ENCODE measurements at regions not wholly inside any gene's neighbourhood (a gene's known extent, or its start where the extent isn't known, plus 50 kb on each side); places are given as distances from the start of the nearest gene placed in this dataset.
"Not testable (repeated sequence)": the region's sequence is repeated elsewhere in the genome, so short reads cannot be mapped to it uniquely, and the experiment has no call there.

- Histone ChIP-seq H3K27ac (no peak overlapping the region), H3K4me3 (no peak overlapping the region), H3K36me3 (ENCODE audit: insufficient read depth, low read length) (no peaks in the 10 kb centered on the region), H3K9ac (ENCODE audit: insufficient read length) (no peak overlapping the region), H3K9me3 (ENCODE audit: low read depth, low read length) (0 out of 2 replicates have a peak, but pooled peaks cover 2% of the 10 kb centered on the region)
- no peak for TF ChIP-seq POLR2AphosphoS5 (IDR thresholded peaks at IDR 0.05; ENCODE audit: borderline replicate concordance, low read depth, low read length)
- no peak for DNase-seq (ENCODE audit: low read depth, low spot score)
Measured at GRCh38 chr5:107744418-107745330, 73.9 kb upstream of the EFNA5 start.

DNA sequence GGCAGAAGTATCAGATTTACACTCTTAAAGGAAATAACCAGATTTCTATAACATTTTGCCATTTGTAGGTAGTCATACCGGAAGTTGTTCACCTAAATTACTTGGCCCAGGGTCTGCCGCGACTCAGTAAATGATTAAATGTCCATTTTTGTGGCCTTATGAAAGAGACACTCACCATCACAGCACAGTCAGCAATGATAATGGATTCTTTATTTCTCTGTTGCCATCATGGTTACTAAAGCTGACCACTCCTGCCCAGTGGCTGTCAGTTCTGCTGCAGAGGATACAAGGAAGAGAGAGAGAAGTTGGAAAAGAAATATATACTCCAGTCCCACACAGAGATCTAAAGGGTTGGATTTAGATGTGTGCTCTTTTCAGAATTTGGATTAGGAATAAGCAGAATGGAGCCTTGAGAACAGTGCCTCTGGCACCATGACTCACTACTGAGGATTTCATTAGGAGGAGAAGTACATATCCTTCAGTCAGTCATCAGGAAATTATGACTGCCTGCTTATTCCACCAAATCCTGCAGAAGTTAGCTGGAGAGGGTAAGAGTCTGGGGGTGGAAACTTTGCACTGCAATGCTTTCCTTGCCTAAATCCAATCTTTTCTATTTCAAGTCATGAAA is 72.8 kb upstream of the EFNA5 start:
- Histone ChIP-seq H3K36me3 (ENCODE audit: insufficient read depth, low read length) (no peaks in the 10 kb centered on the region), H3K27ac (no peak overlapping the region), H3K4me3 (no peak overlapping the region), H3K9me3 (ENCODE audit: low read depth, low read length) (0 out of 2 replicates have a peak, but pooled peaks cover 2% of the 10 kb centered on the region), H3K9ac (ENCODE audit: insufficient read length) (no peak overlapping the region)
- TF ChIP-seq POLR2AphosphoS5 (IDR thresholded peaks at IDR 0.05; ENCODE audit: borderline replicate concordance, low read depth, low read length) (no peak), EZH2 (IDR thresholded peaks at IDR 0.05) (no peak), FOXP2 (optimal IDR thresholded peaks at IDR 0.05; ENCODE audit: control extremely low read depth, extremely low read length, insufficient read depth) (no peak)
- no peak for DNase-seq (ENCODE audit: low read depth, low spot score)

GRCh38 chr5:107739661-107740060 is 68.9 kb upstream of the EFNA5 start:
- no peaks in the 10 kb centered on the region for H3K36me3 ChIP-seq (ENCODE audit: insufficient read depth, low read length)
- no peak overlapping the region for H3K4me3 ChIP-seq
- no peak for TF ChIP-seq POLR2AphosphoS5 (IDR thresholded peaks at IDR 0.05; ENCODE audit: borderline replicate concordance, low read depth, low read length)
- TF ChIP-seq EZH2 (IDR thresholded peaks at IDR 0.05): no peak
- no peak for TF ChIP-seq FOXP2 (optimal IDR thresholded peaks at IDR 0.05; ENCODE audit: control extremely low read depth, extremely low read length, insufficient read depth)
- no peak overlapping the region for H3K27ac ChIP-seq
- H3K9ac ChIP-seq (ENCODE audit: insufficient read length): no peak overlapping the region
- 0 out of 2 replicates have a peak, but pooled peaks cover 2% of the 10 kb centered on the region for H3K9me3 ChIP-seq (ENCODE audit: low read depth, low read length)
- DNase-seq (ENCODE audit: low read depth, low spot score): no peak

DNA sequence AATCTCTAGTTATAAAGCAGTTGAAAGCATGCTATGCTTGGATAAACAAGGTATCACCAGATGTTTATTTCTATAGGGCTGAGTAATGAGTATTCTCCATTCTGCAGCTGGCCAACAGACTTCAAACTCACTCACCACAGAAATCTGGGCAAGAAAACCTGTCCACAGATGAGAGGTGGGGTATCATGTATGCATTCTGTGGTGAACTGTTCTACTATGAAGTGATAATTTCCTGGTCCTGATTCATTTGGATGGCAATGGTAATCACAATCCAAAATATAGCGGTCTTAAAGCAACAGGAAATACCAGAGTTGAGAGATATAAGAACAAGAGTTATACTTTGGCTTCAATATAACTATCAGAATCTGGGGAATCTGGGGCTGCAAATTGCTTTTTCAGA is 65.9 kb upstream of the EFNA5 start:
- H3K4me3 ChIP-seq: no peak overlapping the region
- no peak overlapping the region for H3K27ac ChIP-seq
- 0 out of 2 replicates have a peak, but pooled peaks cover 2% of the 10 kb centered on the region for H3K9me3 ChIP-seq (ENCODE audit: low read depth, low read length)
- TF ChIP-seq EZH2 (IDR thresholded peaks at IDR 0.05) (no peak), POLR2AphosphoS5 (IDR thresholded peaks at IDR 0.05; ENCODE audit: borderline replicate concordance, low read depth, low read length) (no peak), FOXP2 (optimal IDR thresholded peaks at IDR 0.05; ENCODE audit: control extremely low read depth, extremely low read length, insufficient read depth) (no peak)
- H3K9ac ChIP-seq (ENCODE audit: insufficient read length): no peak overlapping the region
- DNase-seq (ENCODE audit: low read depth, low spot score): no peak
- no peaks in the 10 kb centered on the region for H3K36me3 ChIP-seq (ENCODE audit: insufficient read depth, low read length)

GRCh38 chr5:107736089-107736488 is 65.4 kb upstream of the EFNA5 start:
- H3K36me3 ChIP-seq (ENCODE audit: insufficient read depth, low read length); H3K4me3 ChIP-seq; DNase-seq (ENCODE audit: low read depth, low spot score); H3K9ac ChIP-seq (ENCODE audit: insufficient read length); H3K9me3 ChIP-seq (ENCODE audit: low read depth, low read length); H3K27ac ChIP-seq: not testable (repeated sequence)

GRCh38 chr5:107735558-107735957 is 64.8 kb upstream of the EFNA5 start:
- Histone ChIP-seq H3K4me3 (no peak overlapping the region), H3K27ac (no peak overlapping the region), H3K9me3 (ENCODE audit: low read depth, low read length) (no peaks in the 10 kb centered on the region), H3K9ac (ENCODE audit: insufficient read length) (no peak overlapping the region), H3K36me3 (ENCODE audit: insufficient read depth, low read length) (no peaks in the 10 kb centered on the region)
- no peak for DNase-seq (ENCODE audit: low read depth, low spot score)
- TF ChIP-seq FOXP2 (optimal IDR thresholded peaks at IDR 0.05; ENCODE audit: control extremely low read depth, extremely low read length, insufficient read depth) (no peak), EZH2 (IDR thresholded peaks at IDR 0.05) (no peak), POLR2AphosphoS5 (IDR thresholded peaks at IDR 0.05; ENCODE audit: borderline replicate concordance, low read depth, low read length) (no peak)

GRCh38 chr5:107726896-107727295 is 56.2 kb upstream of the EFNA5 start:
- no peaks in the 10 kb centered on the region for H3K36me3 ChIP-seq (ENCODE audit: insufficient read depth, low read length)
- H3K9ac ChIP-seq (ENCODE audit: insufficient read length): no peak overlapping the region
- H3K27ac ChIP-seq: no peak overlapping the region
- no peak overlapping the region for H3K4me3 ChIP-seq
- no peaks in the 10 kb centered on the region for H3K9me3 ChIP-seq (ENCODE audit: low read depth, low read length)
- DNase-seq (ENCODE audit: low read depth, low spot score): no peak
- TF ChIP-seq POLR2AphosphoS5 (IDR thresholded peaks at IDR 0.05; ENCODE audit: borderline replicate concordance, low read depth, low read length) (no peak), EZH2 (IDR thresholded peaks at IDR 0.05) (no peak), FOXP2 (optimal IDR thresholded peaks at IDR 0.05; ENCODE audit: control extremely low read depth, extremely low read length, insufficient read depth) (no peak)

DNA sequence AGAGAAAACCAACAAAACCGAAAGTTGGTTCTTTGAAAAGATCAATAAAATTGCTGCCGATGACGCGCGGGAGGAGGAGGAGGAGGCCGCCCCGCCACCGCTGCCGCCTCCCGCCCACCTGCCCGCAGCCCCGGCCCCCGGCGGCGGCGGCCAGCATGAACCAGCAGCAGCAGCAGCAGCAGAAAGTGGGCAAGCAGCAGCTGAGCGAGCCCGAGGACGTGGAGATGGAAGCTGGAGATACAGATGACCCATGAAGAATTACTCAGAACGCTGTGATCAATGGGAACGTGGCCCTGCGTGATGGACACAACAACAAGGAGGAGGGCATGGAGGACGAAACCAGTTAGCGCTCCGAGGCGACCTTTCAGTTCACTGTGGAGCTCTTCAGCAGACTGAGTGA is 53.9 kb upstream of the EFNA5 start:
- no peak for DNase-seq (ENCODE audit: low read depth, low spot score)
- no peaks in the 10 kb centered on the region; the same call in 1 of the 2 replicates for H3K9me3 ChIP-seq (ENCODE audit: low read depth, low read length)
- H3K9ac ChIP-seq (ENCODE audit: insufficient read length): no peak overlapping the region
- no peak overlapping the region for H3K27ac ChIP-seq
- TF ChIP-seq FOXP2 (optimal IDR thresholded peaks at IDR 0.05; ENCODE audit: control extremely low read depth, extremely low read length, insufficient read depth) (no peak), EZH2 (IDR thresholded peaks at IDR 0.05) (no peak), POLR2AphosphoS5 (IDR thresholded peaks at IDR 0.05; ENCODE audit: borderline replicate concordance, low read depth, low read length) (no peak)
- H3K36me3 ChIP-seq (ENCODE audit: insufficient read depth, low read length): no peaks in the 10 kb centered on the region
- no peak overlapping the region for H3K4me3 ChIP-seq

- H3K4me3 ChIP-seq; H3K27ac ChIP-seq; H3K9ac ChIP-seq (ENCODE audit: insufficient read length); DNase-seq (ENCODE audit: low read depth, low spot score); H3K36me3 ChIP-seq (ENCODE audit: insufficient read depth, low read length); H3K9me3 ChIP-seq (ENCODE audit: low read depth, low read length): not testable (repeated sequence)
Measured at GRCh38 chr5:107721241-107721640, 50.5 kb upstream of the EFNA5 start.
